ENCODE measurements at regions not wholly inside any gene's neighbourhood (a gene's known extent, or its start where the extent isn't known, plus 50 kb on each side); places are given as distances from the start of the nearest gene placed in this dataset.

DNA sequence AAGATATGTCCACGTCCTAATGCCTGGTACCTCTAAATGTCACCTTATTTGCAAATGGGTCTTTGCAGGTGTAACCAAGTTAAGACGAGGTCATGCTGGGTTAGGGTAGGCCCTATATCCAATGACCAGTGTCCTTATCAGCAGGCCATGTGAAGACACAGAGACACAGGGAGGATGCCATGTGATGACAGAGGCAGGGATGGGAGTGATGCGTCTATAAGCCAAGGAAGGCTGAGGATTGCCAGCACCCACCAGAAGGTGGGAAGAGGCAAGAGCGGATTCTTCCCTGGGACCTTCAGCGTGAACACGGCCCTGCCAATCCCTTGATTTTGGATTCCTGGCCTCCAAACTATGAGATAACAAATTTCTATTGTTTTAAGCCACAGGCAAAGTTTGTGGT lies 123.4 kb upstream of the CXCL14 start:
- no peak for DNase-seq (ENCODE audit: low spot score)

DNA sequence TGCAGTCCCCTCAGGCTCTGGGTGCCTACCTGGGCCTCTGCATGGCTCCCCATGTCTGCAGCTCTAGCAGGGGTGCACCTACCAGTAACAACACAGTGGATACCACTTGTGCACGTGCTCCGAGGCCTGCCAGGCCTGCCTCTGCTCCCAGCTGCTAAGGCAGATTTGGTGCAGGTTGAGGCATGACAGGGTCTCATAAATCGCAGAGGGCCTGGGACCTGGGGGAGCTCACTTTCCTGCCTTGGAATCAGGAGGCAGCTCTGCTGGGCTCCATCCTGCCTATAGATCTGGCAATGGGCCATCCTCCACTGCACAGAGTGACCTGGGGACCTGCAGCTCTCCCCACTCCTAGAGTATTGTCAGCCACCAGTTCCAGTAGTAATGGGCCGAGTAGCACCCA lies 121.9 kb upstream of the CXCL14 start:
- DNase-seq (ENCODE audit: low spot score) = no peak

DNA sequence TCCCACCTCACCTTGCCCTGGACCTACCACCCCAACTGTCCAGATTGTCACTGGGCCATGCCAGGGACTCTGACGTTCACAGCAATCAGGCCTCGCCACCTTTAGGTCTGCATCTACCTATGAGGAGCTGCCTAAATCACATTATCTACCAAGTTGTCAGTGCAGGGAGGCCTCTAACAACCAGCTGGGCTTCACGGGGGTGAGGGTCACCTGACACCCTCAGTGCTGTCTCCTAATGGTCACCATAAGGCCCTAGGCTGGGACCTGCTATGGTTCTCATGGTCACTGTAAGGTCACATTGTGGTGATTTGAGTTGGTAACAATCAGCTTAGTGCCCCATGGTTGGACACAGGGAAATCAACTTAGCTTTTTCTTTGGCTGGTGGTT lies 119.2 kb upstream of the CXCL14 start:
- no peak for DNase-seq (ENCODE audit: low spot score)

DNA sequence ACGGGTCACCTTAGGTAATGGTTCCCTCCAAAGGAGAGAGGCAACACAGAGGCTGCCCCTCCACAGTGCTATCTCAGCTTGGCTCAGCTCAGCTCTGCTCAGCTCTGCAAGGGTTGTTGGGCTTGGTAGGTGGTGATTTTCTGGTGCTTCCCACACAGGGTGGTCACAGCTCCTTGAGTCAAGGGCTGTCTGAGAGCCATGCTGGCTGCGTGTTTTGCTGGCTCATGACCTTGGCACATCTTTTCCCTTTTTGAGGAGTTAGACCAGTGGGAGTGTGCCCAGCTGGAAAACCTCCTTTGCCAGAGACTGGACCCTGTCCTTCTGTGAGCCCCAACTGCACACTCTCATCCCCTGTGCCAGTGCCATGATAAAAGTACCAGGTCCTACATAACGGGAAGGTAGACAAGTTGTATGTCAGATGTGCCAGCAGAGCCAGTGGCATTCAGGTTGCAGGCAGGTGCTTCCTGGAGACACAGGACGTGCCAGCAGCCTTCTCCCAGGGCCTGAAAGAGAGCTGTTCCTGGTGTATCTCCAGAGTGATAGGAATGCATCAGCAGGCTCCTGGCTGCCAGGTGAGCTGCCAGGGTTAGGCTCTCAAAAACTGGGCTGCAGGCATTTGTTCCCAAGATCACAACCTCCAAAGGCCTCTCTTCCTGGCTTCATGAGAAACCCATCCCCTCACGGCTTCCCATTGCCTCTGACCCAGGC lies 118.6 kb upstream of the CXCL14 start:
- DNase-seq (ENCODE audit: low spot score) = no peak

DNA sequence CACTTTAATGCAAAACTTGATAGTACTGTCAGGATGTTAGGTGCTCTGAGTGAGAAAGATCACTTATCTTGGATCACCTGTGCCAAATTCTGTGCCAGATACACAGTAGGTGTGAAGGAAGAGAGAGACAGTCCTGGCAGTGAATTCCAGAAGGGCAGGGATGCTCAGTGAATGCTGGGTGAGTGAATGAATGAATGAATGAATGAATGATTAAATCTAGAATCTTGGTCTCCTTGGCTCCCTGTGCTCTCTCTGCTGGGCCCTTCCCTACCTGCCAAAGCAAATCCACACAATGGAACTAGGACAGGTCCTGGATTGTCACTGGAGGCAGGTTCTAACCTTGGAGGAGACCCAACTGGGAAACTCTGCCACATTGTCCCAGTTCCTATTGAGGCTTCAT lies 117.5 kb upstream of the CXCL14 start:
- DNase-seq (ENCODE audit: low spot score) = no peak

DNA sequence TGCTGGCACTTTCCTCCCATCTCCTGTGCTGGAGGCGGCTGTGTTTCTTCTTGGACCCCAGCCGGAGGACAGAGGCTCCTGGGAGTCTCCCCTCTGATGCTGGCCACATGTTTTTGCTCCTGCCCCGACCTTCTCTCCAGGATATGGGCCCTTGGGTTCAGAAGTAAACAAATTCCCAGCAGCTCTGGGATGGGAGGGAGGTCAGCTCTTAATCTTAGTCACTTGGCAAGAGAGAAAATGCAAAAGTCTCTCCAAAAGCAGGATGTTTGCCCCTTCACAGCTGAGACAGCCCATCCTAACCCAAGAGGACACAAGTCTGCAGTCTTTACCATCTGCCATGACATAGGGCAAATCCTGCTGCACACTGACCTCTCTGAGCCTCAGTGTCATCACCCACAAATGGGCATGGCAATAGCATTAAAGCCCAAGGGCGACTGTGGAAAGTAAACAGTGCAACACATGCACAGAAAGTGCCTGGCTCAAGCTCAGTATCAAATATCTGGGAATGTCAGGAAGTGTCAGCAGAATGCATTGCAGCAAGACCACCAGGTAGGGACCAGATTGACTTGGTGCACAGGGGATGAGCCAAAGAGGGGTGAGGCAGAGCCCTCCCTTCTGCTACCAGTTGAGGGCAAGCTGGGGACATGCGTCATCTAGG lies 117.0 kb upstream of the CXCL14 start:
- DNase-seq (ENCODE audit: low spot score) = no peak

DNA sequence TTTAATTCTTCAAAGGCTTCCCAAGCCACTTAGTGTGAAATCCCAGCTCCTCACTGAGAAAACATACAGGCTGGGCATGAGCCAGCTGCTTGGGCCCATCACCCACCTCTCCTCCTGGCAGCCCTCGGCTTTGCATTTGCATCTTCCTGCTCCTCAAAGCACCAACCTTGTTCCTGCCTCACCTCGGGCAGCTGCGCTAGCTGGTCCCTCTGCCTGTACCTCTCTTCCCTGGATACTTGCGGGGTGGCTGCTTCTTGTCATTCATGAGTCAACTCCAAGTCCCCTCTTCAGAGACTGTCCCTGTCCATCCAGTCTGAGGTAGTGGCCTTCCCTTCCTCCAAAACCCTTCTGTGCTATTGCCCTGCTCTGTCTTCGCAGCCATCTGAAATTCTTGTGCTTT lies 116.1 kb upstream of the CXCL14 start:
- DNase-seq (ENCODE audit: low spot score) = no peak

DNA sequence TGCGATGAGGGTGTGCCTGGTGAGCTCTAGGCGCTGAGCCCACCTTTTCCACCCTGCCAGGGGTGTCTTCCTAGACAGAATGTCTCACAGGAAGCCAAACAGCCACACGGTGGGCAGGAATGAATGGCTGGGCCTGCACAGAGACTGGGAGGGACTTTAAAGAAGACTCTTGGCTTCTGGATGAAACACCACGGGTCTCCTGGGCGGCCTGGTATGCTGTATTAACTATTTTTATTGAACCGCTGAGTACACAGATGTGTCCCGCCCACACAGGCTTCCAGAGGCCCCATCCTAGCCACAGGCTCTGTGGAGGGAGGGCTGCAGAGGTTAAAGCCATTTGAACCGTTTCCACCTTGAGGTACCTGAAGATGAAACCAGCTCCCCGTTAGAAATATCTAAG lies 115.2 kb upstream of the CXCL14 start:
- DNase-seq (ENCODE audit: low spot score) = no peak

DNA sequence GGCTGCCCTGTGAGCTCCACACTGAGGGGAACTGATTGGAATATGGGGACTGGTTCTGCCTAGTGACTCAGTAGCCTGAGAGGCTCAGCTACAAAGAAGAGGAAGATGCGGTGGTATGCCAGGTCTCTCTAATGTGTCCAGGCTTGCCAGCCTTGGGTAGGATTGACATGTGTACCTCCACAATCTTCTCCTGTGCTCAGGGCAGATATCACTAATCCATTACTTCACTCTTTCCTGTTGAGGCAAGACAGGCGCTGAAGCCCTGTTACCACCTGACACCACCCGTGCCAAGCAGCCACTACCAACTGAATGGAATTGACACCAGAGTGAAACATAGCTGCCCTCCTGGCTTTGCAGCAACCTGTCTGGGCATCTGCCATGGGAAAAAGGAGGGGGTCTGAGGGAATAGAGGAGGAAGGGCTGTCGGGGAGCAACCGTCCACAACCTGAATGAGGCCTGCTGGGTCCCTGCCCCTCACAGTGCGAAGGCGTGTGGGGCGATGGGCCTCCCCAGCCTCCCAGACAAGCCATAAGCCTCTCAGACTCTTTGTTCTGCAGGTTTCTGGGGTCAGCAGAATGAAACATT lies 114.7 kb upstream of the CXCL14 start:
- DNase-seq (ENCODE audit: low spot score) = no peak

DNA sequence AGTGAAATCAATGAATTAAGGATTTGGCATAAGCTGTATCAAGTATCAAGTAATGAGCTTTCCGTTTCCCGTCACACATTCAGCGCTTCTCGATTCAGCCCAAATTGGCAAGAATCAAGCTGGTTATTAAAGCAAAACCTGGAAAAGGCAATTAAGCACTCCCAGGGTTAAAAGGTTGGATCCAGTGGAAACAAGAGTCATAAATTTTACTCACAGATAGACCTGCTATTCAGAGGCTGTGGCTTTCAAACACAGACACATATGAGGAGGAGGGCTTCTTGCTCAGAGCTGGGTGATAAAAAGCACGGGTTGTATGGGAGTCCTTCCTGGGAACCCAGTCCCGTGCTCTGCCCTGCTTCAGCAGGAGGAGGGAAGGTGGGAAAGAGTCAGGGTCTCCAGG lies 112.3 kb upstream of the CXCL14 start:
- no peak for DNase-seq (ENCODE audit: low spot score)

DNA sequence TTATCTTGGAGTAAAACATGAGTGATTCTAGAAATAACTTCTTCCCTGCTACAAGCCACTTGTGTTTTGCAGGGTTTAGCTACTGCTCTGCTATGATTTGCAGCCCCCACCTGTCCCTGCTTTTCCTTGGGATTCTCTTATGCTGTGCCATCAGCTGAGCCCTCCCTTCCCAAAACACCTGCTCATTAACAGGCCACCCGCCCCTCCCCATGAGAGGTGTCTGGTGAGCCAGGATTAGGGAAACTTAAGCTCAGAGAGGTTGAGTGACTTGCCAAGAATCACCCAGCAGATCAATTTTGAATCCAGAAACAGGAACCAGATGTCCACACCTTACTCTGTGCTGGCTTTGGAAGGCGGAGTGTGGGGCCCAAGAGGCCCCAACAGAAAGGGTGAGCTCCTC lies 111.7 kb upstream of the CXCL14 start:
- no peak for DNase-seq (ENCODE audit: low spot score)

DNA sequence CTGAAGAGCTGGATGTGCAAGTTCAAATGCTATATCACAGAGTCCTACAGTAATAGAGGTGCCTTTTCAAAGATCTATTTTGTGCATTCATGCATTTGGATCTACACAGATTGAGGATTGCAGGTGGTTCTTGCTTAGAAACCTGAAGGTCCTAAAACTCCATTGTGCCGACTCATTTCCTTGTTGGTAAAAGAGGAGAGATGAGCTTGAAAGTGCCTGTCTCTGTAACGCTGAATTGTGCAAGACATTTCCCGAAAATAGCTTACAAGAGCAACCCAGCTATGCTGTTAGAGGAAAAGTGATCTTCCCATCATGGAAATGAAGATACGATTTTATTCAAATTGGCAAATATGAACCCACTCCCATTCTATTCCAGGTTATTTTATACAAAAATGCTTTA lies 110.7 kb upstream of the CXCL14 start:
- no peak for DNase-seq (ENCODE audit: low spot score)

DNA sequence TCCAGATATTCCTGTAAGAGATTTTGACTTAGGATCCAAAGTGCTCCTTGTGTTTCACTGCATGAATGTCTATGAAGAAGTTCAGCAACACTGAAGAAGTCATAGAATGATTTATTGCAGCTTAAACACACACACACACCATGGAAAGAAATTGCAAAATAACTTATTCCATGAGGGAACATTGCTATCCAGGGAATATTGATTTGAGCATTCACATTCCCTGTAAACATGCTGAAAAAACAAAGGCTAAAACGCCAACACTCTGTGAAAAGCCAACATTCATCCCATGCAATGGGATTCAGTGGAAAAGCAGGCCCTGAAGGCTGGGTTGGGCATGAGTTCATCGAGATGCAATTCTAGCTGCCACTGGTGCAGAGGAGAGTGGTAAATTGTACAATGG lies 109.6 kb upstream of the CXCL14 start:
- DNase-seq (ENCODE audit: low spot score) = no peak

DNA sequence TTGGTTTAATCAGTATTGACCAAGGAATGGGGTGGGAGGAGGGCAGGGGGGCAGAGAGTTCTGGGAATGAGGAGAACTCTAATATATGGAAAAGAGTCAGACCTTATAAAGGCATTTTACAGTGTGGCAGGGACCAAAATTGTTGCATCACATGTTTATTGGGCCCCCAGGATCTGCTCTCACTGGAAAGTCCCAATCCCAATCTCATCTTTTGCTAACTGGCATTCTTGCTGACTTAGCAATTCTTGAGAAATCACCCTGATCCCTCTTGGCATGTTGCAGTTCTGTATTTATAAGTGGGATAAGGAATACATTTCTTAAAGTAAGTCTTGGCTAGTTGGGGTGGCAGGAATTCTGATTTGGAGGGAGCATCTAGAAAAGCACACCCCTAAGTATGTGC lies 104.4 kb upstream of the CXCL14 start:
- no peak for DNase-seq (ENCODE audit: low spot score)

DNA sequence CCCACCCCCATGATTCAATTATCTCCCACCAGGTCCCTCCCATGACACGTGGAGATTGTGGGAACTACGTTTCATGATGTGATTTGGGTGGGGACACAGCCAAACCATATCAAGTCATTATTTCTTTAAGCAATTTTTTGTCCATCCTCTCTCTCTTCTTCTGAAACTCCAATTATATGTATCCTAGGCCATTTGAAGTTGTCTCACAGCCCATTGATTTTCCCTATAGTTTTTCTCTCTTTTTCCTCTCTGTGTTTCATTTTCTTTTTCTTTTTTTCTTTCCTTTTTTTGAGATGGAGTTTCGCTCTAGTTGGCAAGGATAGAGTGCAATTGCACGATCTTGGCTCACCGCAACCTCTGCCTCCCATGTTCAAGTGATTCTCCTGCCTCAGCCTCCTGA lies 101.9 kb upstream of the CXCL14 start:
- DNase-seq (ENCODE audit: low spot score) = no peak

DNA sequence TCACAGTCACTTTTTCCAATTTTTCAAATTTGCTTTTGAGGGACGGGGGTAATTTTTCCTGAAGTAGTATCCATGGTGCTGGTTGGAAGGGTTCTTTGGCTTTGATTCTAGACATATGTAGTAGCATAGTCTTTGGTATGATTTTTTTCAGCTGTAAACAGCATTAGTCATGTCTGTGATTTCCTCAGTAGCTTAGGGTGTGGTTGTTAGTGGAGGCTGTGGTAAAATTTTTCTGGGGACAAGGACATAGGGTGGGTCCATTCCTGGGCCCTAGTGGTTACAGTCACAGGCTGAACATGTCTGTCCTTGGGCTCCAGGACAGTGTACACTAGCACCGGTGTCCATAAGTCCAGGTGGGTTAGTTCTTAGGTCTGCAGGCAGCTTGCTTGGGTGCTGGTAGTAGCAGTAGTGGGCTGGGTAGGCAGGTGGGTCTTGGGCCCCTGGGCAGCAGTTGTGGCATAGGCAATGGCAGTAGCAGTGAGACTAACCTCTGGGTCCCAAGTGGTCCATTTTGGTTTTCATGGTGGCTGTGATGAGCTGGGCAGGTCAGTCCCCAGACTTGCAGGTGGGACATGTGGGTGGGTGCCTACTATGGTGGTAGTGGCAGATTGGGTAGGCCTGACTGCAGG lies 100.0 kb upstream of the CXCL14 start:
- no peak for DNase-seq (ENCODE audit: low spot score)

DNA sequence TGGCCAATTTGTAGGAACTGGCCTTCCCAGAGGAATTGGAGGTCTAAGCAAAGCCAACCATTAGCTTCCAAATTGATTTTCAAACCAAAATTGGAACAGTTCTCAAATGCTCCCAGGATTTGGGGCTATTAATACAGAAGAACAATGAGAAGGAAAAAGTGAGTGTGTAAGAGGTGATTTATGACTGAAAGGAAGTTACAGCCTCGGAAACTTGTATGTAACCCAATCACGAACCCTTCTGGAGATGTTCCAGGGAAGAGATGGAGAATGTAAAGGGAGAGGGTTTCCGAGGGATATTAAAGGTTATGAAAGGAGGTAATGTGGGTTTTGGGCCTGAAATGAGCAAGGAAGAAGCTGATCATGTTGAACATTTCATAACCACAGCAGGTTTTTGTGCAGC lies 93.2 kb upstream of the CXCL14 start:
- DNase-seq (ENCODE audit: low spot score) = no peak

DNA sequence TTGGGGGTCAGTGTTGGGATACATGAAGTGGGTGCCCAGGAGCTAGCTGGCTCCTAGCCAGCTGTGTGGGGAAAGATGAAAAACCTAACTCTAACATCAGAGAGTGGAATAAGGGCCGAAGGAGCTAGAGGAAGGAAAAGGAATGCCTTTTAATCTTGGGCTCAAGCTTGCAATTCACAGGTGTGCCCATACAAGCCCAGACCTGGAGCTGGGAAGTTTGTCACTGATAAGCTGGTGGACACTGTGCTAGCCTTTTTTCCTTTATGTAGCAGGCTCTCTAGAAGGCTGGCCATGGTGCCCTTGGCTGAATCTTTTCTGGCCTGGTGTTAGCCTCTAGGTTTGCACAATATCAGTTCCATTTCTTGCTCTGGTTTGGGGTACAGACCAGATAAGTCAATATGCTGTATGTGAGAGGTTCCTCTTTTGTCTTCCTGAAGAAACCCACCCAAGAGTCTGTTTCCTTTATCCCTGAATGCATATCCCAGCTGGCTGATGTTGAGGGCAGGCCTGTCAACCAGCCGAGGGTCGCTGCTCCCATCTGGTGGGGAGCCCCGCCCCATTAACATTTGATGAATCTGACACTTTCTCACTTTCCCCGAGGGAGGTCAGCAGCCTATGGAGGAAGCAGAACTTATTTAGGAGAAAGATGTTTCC lies 92.4 kb upstream of the CXCL14 start:
- no peak for DNase-seq (ENCODE audit: low spot score)

DNA sequence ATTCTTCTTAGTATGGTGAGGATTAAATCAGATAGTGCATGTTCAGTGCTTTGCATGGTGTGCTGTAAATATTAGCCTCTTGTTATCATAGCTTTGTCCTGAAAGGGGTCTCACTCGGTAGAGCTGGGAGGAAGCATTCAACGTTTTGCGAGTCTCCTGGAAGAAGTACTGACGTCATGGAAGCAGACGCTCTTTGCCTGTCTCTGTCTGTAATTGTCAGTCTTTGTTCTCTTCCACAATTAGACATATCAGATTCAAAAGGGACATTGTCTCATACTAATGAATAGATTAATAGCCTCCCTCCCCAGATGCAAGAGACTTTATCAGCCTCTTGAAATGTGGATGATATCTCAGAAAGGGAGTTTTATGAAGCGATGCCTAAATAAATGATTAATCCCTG lies 91.8 kb upstream of the CXCL14 start:
- no peak for DNase-seq (ENCODE audit: low spot score)

DNA sequence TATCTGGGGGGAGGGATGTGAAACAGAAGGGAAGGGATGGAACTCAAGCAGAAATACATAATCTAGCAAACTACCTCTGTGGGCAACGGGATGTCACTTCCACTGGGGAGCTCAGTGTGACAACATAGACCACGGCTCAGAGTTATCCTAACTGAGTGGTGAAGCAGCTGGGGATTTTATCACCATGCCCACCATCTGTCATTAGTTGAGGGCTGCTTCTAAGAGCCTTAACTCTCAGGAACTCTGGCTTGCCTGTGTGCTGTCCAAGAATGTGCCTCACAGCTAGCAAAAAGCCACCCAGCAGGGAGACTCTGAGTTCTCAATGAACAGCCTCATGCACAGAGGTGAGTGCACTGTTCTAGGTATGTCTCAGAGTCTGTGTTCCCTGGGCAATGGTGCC lies 90.6 kb upstream of the CXCL14 start:
- DNase-seq (ENCODE audit: low spot score) = no peak

DNA sequence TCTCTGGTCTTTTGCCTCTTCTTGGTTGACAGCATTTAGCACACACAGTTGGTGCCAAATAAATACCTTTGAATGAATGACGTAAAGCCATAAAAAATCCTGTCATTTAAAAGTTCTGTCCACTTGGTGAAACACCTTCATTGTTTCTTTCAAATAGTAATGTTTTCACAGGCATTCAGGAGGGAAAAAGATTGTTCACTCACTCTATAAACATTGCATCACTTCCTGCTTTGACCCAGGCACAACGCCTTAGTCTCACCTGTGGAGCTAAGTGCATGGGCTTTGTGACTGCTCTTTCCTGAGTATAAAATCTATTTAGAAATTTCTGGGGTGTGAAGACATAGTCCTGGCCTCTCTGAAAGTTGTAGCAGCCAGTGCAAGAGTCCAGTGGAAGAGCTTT lies 88.9 kb upstream of the CXCL14 start:
- no peak for DNase-seq (ENCODE audit: low spot score)

DNA sequence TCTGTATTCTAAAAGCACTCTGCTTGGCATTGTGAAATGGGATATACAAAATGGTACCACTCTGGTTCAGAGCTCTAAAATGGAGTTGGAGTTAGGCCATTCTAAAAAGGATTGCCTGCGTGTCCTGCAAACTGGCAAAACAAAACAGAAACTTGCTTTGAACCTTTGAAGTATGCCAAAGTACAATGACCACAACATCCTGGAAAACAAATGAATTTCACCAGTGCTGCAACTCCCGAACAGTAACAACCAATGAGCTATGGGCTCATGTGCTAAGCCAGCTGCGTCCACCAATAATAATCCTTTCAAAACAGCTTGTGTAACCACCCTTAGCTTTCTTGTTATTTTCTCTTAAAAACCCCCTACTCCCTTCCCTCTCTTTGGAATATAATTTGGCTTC lies 88.4 kb upstream of the CXCL14 start:
- no peak for DNase-seq (ENCODE audit: low spot score)

DNA sequence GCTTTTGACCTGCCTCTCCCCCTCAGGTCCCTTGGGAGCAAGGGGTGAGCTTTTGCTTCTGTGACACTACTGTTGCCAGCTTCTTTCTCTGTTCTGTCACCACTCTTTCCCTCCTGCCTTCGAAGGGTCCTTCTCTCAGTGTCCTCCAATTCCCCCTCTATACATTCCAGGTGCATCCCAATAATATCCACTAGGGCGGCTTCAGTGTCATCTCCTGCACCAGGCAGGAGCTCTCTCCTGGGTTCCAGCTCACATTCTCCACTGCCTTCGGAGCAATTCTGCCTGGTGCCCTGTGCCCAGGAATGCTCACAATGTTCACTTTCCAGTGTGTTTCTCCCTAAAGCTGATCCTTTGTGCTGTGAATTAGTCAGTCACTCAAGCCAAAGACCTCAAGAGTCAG lies 83.9 kb upstream of the CXCL14 start:
- peak; percentile 52 for DNase-seq (ENCODE audit: low spot score)

Measured in iPS-NIHi11 (cell line).